ENCODE measurements at regions not wholly inside any gene's neighbourhood (a gene's known extent, or its start where the extent isn't known, plus 50 kb on each side); places are given as distances from the start of the nearest gene placed in this dataset.

GRCh38 chr2:150047620-150048222 is 439.7 kb downstream of the RND3 start:
- H3K4me1 Mint-ChIP-seq, result no peaks in the 10 kb centered on the region
- H3K9me3 Mint-ChIP-seq, result peaks cover 0 to 14% (median 3%) of the 10 kb centered on the region in 7 donors
- H3K27me3 Mint-ChIP-seq, result no peaks in the 10 kb centered on the region
- no peak overlapping the region for H3K4me3 Mint-ChIP-seq
- ATAC-seq (ENCODE audit: low read depth in 2 of 2) (no peak), DNase-seq (no peak)
- no peak overlapping the region for H3K27ac Mint-ChIP-seq
- no peaks in the 10 kb centered on the region for H3K36me3 Mint-ChIP-seq

GRCh38 chr2:150046810-150047209 is 440.7 kb downstream of the RND3 start:
- Mint-ChIP-seq H3K27ac (no peak overlapping the region), H3K4me1 (no peaks in the 10 kb centered on the region), H3K36me3 (no peaks in the 10 kb centered on the region), H3K27me3 (no peaks in the 10 kb centered on the region), H3K9me3 (peaks cover 0 to 14% (median 4%) of the 10 kb centered on the region in 7 donors), H3K4me3 (no peak overlapping the region)
- DNase-seq, result no peak
- no peak for ATAC-seq (ENCODE audit: low read depth in 2 of 2)

- ATAC-seq (ENCODE audit: low read depth in 2 of 2), result no peak
Observed at GRCh38 chr2:150046211-150046610, 441.3 kb downstream of the RND3 start.

GRCh38 chr2:150045601-150046000 is 441.9 kb downstream of the RND3 start:
- no peak for ATAC-seq (ENCODE audit: low read depth in 2 of 2)
- Mint-ChIP-seq H3K36me3 (no peaks in the 10 kb centered on the region), H3K4me1 (no peaks in the 10 kb centered on the region), H3K9me3 (peaks cover 0 to 14% (median 4%) of the 10 kb centered on the region in 7 donors), H3K4me3 (no peak overlapping the region), H3K27ac (no peak overlapping the region), H3K27me3 (no peaks in the 10 kb centered on the region)
- DNase-seq, result no peak

More at GRCh38 chr2:150046211-150046610, 441.3 kb downstream of the RND3 start:
- peaks cover 0 to 14% (median 4%) of the 10 kb centered on the region in 7 donors for H3K9me3 Mint-ChIP-seq
- H3K4me3 Mint-ChIP-seq, result no peak overlapping the region
- H3K4me1 Mint-ChIP-seq, result no peaks in the 10 kb centered on the region
- no peak for DNase-seq
- H3K27me3 Mint-ChIP-seq, result no peaks in the 10 kb centered on the region
- no peaks in the 10 kb centered on the region for H3K36me3 Mint-ChIP-seq
- H3K27ac Mint-ChIP-seq, result no peak overlapping the region

- Mint-ChIP-seq H3K4me1 (no peaks in the 10 kb centered on the region), H3K9me3 (peaks cover 0 to 5% (median 2%) of the 10 kb centered on the region in 7 donors), H3K27me3 (no peaks in the 10 kb centered on the region), H3K36me3 (no peaks in the 10 kb centered on the region), H3K27ac (no peak overlapping the region), H3K4me3 (no peak overlapping the region)
- ATAC-seq (ENCODE audit: low read depth in 2 of 2), result no peak
- DNase-seq, result no peak
Observed at GRCh38 chr2:150043172-150043500, 444.3 kb downstream of the RND3 start.

GRCh38 chr2:150042500-150043171 is 444.8 kb downstream of the RND3 start:
- Mint-ChIP-seq H3K27ac (no peak overlapping the region), H3K9me3 (peaks cover 0 to 5% (median 2%) of the 10 kb centered on the region in 7 donors), H3K4me1 (no peaks in the 10 kb centered on the region), H3K4me3 (no peak overlapping the region), H3K27me3 (no peaks in the 10 kb centered on the region), H3K36me3 (no peaks in the 10 kb centered on the region)
- ATAC-seq (ENCODE audit: low read depth in 2 of 2), result no peak
- DNase-seq, result no peak

- no peak overlapping the region for H3K27ac Mint-ChIP-seq
- DNase-seq (no peak), ATAC-seq (ENCODE audit: low read depth in 2 of 2) (no peak)
- no peaks in the 10 kb centered on the region for H3K4me1 Mint-ChIP-seq
- H3K9me3 Mint-ChIP-seq, result peaks cover 0 to 5% (median 2%) of the 10 kb centered on the region in 7 donors
- H3K4me3 Mint-ChIP-seq, result no peak overlapping the region
- no peaks in the 10 kb centered on the region for H3K27me3 Mint-ChIP-seq
- H3K36me3 Mint-ChIP-seq, result no peaks in the 10 kb centered on the region
Observed at GRCh38 chr2:150041722-150042425, 445.6 kb downstream of the RND3 start.

GRCh38 chr2:150036622-150037021 is 449.0 kb upstream of the MMADHC start:
- Mint-ChIP-seq H3K27me3 (no peaks in the 10 kb centered on the region), H3K36me3 (no peaks in the 10 kb centered on the region), H3K4me3 (no peak overlapping the region), H3K4me1 (no peaks in the 10 kb centered on the region), H3K27ac (no peak overlapping the region), H3K9me3 (peaks cover 0 to 5% (median 0%) of the 10 kb centered on the region in 7 donors)
- ATAC-seq (ENCODE audit: low read depth in 2 of 2) (no peak), DNase-seq (no peak)

GRCh38 chr2:150034665-150035064 is 447.1 kb upstream of the MMADHC start:
- ATAC-seq (ENCODE audit: low read depth in 2 of 2), result no peak
- peaks cover 0 to 5% (median 2%) of the 10 kb centered on the region in 7 donors for H3K9me3 Mint-ChIP-seq

GRCh38 chr2:150030436-150031190 is 443.0 kb upstream of the MMADHC start:
- no peaks in the 10 kb centered on the region for H3K4me1 Mint-ChIP-seq
- no peaks in the 10 kb centered on the region for H3K27me3 Mint-ChIP-seq
- H3K27ac Mint-ChIP-seq, result no peak overlapping the region
- no peak overlapping the region for H3K4me3 Mint-ChIP-seq
- H3K9me3 Mint-ChIP-seq, result peaks cover 0 to 4% (median 0%) of the 10 kb centered on the region in 7 donors
- no peak for ATAC-seq (ENCODE audit: low read depth in 2 of 2)
- DNase-seq, result no peak
- no peaks in the 10 kb centered on the region for H3K36me3 Mint-ChIP-seq

More at GRCh38 chr2:150034665-150035064, 447.1 kb upstream of the MMADHC start:
- Mint-ChIP-seq H3K4me3 (no peak overlapping the region), H3K4me1 (no peaks in the 10 kb centered on the region), H3K27ac (no peak overlapping the region), H3K27me3 (no peaks in the 10 kb centered on the region), H3K36me3 (no peaks in the 10 kb centered on the region)
- DNase-seq, result no peak

- H3K4me3 Mint-ChIP-seq, result no peak overlapping the region
- no peaks in the 10 kb centered on the region for H3K4me1 Mint-ChIP-seq
Observed at GRCh38 chr2:150028322-150028721, 440.7 kb upstream of the MMADHC start.

GRCh38 chr2:150027164-150027563 is 439.6 kb upstream of the MMADHC start:
- ATAC-seq (ENCODE audit: low read depth in 2 of 2) (no peak), DNase-seq (no peak)
- H3K9me3 Mint-ChIP-seq, result peaks cover 0 to 4% (median 0%) of the 10 kb centered on the region in 7 donors
- H3K36me3 Mint-ChIP-seq, result no peaks in the 10 kb centered on the region
- no peaks in the 10 kb centered on the region for H3K27me3 Mint-ChIP-seq
- H3K4me1 Mint-ChIP-seq, result no peaks in the 10 kb centered on the region
- H3K27ac Mint-ChIP-seq, result no peak overlapping the region
- no peak overlapping the region for H3K4me3 Mint-ChIP-seq

More at GRCh38 chr2:150028322-150028721, 440.7 kb upstream of the MMADHC start:
- H3K27ac Mint-ChIP-seq, result no peak overlapping the region
- DNase-seq (no peak), ATAC-seq (ENCODE audit: low read depth in 2 of 2) (no peak)
- no peaks in the 10 kb centered on the region for H3K36me3 Mint-ChIP-seq
- H3K9me3 Mint-ChIP-seq, result peaks cover 0 to 4% (median 0%) of the 10 kb centered on the region in 7 donors
- no peaks in the 10 kb centered on the region for H3K27me3 Mint-ChIP-seq

GRCh38 chr2:150023663-150024062 is 436.1 kb upstream of the MMADHC start:
- no peaks in the 10 kb centered on the region for H3K4me1 Mint-ChIP-seq
- no peaks in the 10 kb centered on the region for H3K9me3 Mint-ChIP-seq
- ATAC-seq (ENCODE audit: low read depth in 2 of 2) (no peak), DNase-seq (no peak)
- no peaks in the 10 kb centered on the region for H3K36me3 Mint-ChIP-seq
- H3K27ac Mint-ChIP-seq, result no peak overlapping the region
- no peaks in the 10 kb centered on the region for H3K27me3 Mint-ChIP-seq
- H3K4me3 Mint-ChIP-seq, result no peak overlapping the region
